ENCODE measurements at regions not wholly inside any gene's neighbourhood (a gene's known extent, or its start where the extent isn't known, plus 50 kb on each side); places are given as distances from the start of the nearest gene placed in this dataset.

- TF ChIP-seq ZNF462 (CRISPR knock-in tag; IDR thresholded peaks at IDR 0.05) (no peak), EZH2phosphoT487 (IDR thresholded peaks at IDR 0.05; ENCODE audit: unreplicated experiment) (no peak), JUNB (IDR thresholded peaks at IDR 0.05; ENCODE audit: unreplicated experiment) (no peak), POLR2AphosphoS5 (IDR thresholded peaks at IDR 0.05; ENCODE audit: low read depth) (no peak), EZH2 (IDR thresholded peaks at IDR 0.05; ENCODE audit: low read depth, unreplicated experiment) (no peak)
Measured at GRCh38 chr2:38182492-38183003, 106.6 kb upstream of the CYP1B1 start (continued).

GRCh38 chr2:38181806-38182491, 106.0 kb upstream of the CYP1B1 start:
- peaks cover 6% of the 10 kb centered on the region; the same call in 2 of the 3 replicates for H3K4me1 Mint-ChIP-seq
- Histone ChIP-seq H3K79me2 (replicated peaks; ENCODE audit: insufficient read depth) (no peaks in the 10 kb centered on the region), H3F3A (replicated peaks; ENCODE audit: low read depth) (no peaks in the 10 kb centered on the region), H3K27ac (ENCODE audit: low read depth) (no peak overlapping the region), H3K27me3 (ENCODE audit: insufficient read depth) (no peaks in the 10 kb centered on the region), H3K4me3 (no peak overlapping the region), H3K4me1 (ENCODE audit: insufficient read depth) (no peaks in the 10 kb centered on the region), H2AFZ (no peak overlapping the region), H3K9me2 (ENCODE audit: insufficient read depth) (peaks cover 21% of the 10 kb centered on the region), H3K36me3 (ENCODE audit: insufficient read depth) (no peaks in the 10 kb centered on the region), H3K4me2 (no peak overlapping the region), H4K20me1 (replicated peaks; ENCODE audit: insufficient read depth) (no peaks in the 10 kb centered on the region)
- TF ChIP-seq NANOG (IDR thresholded peaks at IDR 0.05; ENCODE audit: borderline replicate concordance) (no peak), EZH2phosphoT487 (IDR thresholded peaks at IDR 0.05; ENCODE audit: unreplicated experiment) (no peak)
- H3K36me3 Mint-ChIP-seq (ENCODE audit: low read depth): no peaks in the 10 kb centered on the region
- no peak for ATAC-seq
- no peaks in the 10 kb centered on the region for H3K27me3 Mint-ChIP-seq (ENCODE audit: insufficient read depth, low read depth, poor library complexity)
- no peak overlapping the region for H3K4me3 Mint-ChIP-seq
- no peak overlapping the region for H3K27ac Mint-ChIP-seq
- H3K9me3 Mint-ChIP-seq: no peaks in the 10 kb centered on the region; the same call in 2 of the 3 replicates
- no peak for DNase-seq (ENCODE audit: low spot score)

Measured in GM23338 (cell line).